AG09309 (cell line): ENCODE measurements at regions not wholly inside any gene's neighbourhood (a gene's known extent, or its start where the extent isn't known, plus 50 kb on each side); places are given as distances from the start of the nearest gene placed in this dataset.

ENCODE experiments used
- DNase-seq: peaks from one replicate; pipeline ENCODE4 v3.0.0-alpha.2; 2010; ENCODE audit warnings: low read depth
- H3K4me3 ChIP-seq: 2 replicates; pipeline ENCODE4 v1.5.1; 2011; ENCODE audit warnings: mild to moderate bottlenecking, low read depth, low read length, moderate library complexity; ENCODE audit not compliant: control insufficient read depth
- CTCF ChIP-seq: IDR thresholded peaks from 2 replicates; pipeline ENCODE4 v1.5.1; 2011; ENCODE audit warnings: mild to moderate bottlenecking, low read depth, low read length, inconsistent platforms; ENCODE audit not compliant: insufficient read depth, control insufficient read depth; ENCODE audit errors: missing control alignments

GRCh38 chr1:238861342-238862066, 524.9 kb upstream of the CHRM3 start:
- no peak for TF ChIP-seq CTCF
- H3K4me3 ChIP-seq: no peak overlapping the region
- DNase-seq: no peak

DNA sequence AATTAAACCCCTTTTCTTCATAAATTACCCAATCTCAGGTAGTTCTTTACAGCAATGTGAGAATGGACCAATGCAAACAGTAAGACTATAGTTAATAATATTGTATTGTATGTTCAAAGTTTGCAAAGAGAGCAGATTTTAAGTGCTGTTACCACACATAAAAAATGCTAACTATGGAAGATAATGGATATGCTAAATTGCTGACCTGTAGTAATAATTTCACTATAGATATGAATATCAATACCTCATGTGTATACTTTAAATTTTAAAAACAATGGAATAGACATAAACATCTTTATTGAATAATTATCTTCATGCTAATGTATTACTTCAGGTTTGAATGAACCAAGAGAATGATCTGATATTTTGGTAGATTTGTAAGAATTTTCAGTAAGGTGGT, 552.4 kb upstream of the CHRM3 start:
- DNase-seq: no peak
- TF ChIP-seq CTCF: no peak
- no peak overlapping the region for H3K4me3 ChIP-seq

GRCh38 chr1:238832106-238832505, 554.3 kb upstream of the CHRM3 start:
- no peak for TF ChIP-seq CTCF
- H3K4me3 ChIP-seq: no peak overlapping the region
- no peak for DNase-seq

- no peak for DNase-seq
- no peak for TF ChIP-seq CTCF
- no peak overlapping the region for H3K4me3 ChIP-seq
Observed at GRCh38 chr1:238830036-238830611, 556.2 kb upstream of the CHRM3 start.

DNA sequence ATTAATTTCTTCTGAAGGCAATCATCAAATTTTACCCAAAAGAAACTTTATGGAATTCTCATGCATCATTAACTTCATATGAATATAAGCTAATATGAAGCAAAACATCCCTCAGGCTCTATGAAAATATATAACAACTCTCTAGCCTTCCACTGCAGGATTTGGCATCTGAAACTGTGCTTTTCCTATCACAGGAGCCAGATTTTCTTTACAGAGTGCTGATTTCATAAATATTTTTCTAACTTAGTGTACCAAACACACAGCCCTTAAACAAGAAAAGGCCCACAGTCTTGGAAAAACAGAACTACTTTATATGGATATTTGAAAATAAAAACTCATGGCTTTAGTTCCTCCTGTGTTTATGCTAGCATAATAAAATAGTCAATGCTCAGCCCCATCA, 559.5 kb upstream of the CHRM3 start:
- H3K4me3 ChIP-seq: no peak overlapping the region
- DNase-seq: no peak
- no peak for TF ChIP-seq CTCF

DNA sequence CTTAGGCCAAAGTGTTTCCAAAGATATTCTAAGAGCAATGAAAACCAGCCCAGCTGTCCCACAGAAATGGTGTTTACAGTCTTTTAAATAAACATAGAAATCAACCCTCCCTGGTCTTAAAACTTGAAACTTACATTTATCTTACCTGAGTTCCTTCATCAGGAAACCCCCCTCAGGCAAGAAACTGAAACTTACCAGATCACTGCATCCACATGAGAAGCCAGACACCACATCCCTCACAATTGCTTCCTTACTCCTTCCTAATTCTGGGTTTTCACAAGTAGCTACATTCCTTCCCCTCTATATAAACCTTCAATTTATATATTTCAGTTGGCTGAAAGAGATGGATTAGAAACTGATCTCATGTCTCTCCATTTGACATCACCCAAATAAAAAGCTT, 563.0 kb upstream of the CHRM3 start:
- H3K4me3 ChIP-seq: no peak overlapping the region
- DNase-seq: no peak
- no peak for TF ChIP-seq CTCF
